HL-60 (cell line): ENCODE measurements at regions not wholly inside any gene's neighbourhood (a gene's known extent, or its start where the extent isn't known, plus 50 kb on each side); places are given as distances from the start of the nearest gene placed in this dataset.

ENCODE experiments used
- POLR2AphosphoS5 ChIP-seq: IDR thresholded peaks from 2 replicates; pipeline ENCODE4 v1.6.1; 2012; ENCODE audit warnings: low read depth
- TF ChIP-seq, protein P1 (sequence below): IDR thresholded peaks from one replicate; pipeline ENCODE4 v1.5.1; 2011; ENCODE audit warnings: low read length, control low read depth, inconsistent platforms; ENCODE audit not compliant: insufficient read depth
- TF ChIP-seq, protein P2 (sequence below): IDR thresholded peaks from 2 replicates; pipeline ENCODE4 v1.6.1; 2012; ENCODE audit warnings: low read depth; ENCODE audit not compliant: insufficient replicate concordance

DNA sequence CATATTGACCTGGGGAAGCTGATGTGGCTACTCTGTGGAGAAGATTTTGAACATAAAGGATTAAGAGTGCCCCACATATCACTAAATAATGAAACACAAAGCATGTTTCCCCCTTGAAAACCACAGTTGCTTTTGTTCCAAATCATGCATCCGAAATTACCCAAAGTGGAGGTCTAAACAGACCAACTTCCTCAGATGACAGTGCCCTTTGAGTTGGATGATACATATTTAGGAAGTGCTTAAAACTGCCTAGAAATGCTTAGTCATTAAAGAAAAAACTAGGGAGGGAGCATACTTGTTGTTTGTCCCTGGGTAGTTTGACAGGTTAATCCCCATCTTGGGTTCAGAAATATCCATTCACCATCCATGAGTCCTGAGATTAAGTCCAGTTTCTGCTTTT lies 1070.3 kb downstream of the SUCLG1 start:
- TF ChIP-seq, protein P1, sequence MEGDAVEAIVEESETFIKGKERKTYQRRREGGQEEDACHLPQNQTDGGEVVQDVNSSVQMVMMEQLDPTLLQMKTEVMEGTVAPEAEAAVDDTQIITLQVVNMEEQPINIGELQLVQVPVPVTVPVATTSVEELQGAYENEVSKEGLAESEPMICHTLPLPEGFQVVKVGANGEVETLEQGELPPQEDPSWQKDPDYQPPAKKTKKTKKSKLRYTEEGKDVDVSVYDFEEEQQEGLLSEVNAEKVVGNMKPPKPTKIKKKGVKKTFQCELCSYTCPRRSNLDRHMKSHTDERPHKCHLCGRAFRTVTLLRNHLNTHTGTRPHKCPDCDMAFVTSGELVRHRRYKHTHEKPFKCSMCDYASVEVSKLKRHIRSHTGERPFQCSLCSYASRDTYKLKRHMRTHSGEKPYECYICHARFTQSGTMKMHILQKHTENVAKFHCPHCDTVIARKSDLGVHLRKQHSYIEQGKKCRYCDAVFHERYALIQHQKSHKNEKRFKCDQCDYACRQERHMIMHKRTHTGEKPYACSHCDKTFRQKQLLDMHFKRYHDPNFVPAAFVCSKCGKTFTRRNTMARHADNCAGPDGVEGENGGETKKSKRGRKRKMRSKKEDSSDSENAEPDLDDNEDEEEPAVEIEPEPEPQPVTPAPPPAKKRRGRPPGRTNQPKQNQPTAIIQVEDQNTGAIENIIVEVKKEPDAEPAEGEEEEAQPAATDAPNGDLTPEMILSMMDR = no peak
- no peak for TF ChIP-seq POLR2AphosphoS5
- TF ChIP-seq, protein P2, sequence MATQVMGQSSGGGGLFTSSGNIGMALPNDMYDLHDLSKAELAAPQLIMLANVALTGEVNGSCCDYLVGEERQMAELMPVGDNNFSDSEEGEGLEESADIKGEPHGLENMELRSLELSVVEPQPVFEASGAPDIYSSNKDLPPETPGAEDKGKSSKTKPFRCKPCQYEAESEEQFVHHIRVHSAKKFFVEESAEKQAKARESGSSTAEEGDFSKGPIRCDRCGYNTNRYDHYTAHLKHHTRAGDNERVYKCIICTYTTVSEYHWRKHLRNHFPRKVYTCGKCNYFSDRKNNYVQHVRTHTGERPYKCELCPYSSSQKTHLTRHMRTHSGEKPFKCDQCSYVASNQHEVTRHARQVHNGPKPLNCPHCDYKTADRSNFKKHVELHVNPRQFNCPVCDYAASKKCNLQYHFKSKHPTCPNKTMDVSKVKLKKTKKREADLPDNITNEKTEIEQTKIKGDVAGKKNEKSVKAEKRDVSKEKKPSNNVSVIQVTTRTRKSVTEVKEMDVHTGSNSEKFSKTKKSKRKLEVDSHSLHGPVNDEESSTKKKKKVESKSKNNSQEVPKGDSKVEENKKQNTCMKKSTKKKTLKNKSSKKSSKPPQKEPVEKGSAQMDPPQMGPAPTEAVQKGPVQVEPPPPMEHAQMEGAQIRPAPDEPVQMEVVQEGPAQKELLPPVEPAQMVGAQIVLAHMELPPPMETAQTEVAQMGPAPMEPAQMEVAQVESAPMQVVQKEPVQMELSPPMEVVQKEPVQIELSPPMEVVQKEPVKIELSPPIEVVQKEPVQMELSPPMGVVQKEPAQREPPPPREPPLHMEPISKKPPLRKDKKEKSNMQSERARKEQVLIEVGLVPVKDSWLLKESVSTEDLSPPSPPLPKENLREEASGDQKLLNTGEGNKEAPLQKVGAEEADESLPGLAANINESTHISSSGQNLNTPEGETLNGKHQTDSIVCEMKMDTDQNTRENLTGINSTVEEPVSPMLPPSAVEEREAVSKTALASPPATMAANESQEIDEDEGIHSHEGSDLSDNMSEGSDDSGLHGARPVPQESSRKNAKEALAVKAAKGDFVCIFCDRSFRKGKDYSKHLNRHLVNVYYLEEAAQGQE = no peak
